Smooth muscle cell (in vitro differentiated cells): ENCODE measurements at regions not wholly inside any gene's neighbourhood (a gene's known extent, or its start where the extent isn't known, plus 50 kb on each side); places are given as distances from the start of the nearest gene placed in this dataset.

Source experiments
- DNase-seq: peaks from one replicate; lab custom pipeline; 2025; ENCODE audit not compliant: unreplicated experiment; lab: John Stamatoyannopoulos, UW
- H2AFZ ChIP-seq: fragments of 200-600 bp; sonication (generic); 2 replicates; pipeline ENCODE4 v1.6.0; 2016; ENCODE audit warnings: antibody characterized with exemption, low read depth, mild to moderate bottlenecking
- H3F3A ChIP-seq: fragments of 200-600 bp; sonication (generic); 2 replicates; pipeline ENCODE4 v1.6.0; 2017; ENCODE audit warnings: antibody characterized with exemption, low read depth
- H3K27ac ChIP-seq: fragments of 200-600 bp; sonication (generic); 2 replicates; pipeline ENCODE4 v1.5.1; 2016; ENCODE audit warnings: low read depth, mild to moderate bottlenecking
- H3K27me3 ChIP-seq: fragments of 200-600 bp; sonication (generic); 2 replicates; pipeline ENCODE4 v1.6.1; 2016; ENCODE audit warnings: low read depth, mild to moderate bottlenecking
- H3K36me3 ChIP-seq: fragments of 200-600 bp; sonication (generic); 2 replicates; pipeline ENCODE4 v1.5.1; 2016; ENCODE audit warnings: low read depth
- H3K4me1 ChIP-seq: fragments of 200-600 bp; sonication (generic); 2 replicates; pipeline ENCODE4 v1.5.1; 2016; ENCODE audit warnings: low read depth
- H3K4me2 ChIP-seq: fragments of 200-600 bp; sonication (generic); 2 replicates; pipeline ENCODE4 v1.6.0; 2016; ENCODE audit warnings: mild to moderate bottlenecking
- H3K4me3 ChIP-seq: fragments of 200-600 bp; sonication (generic); 2 replicates; pipeline ENCODE4 v1.5.1; 2016; ENCODE audit warnings: mild to moderate bottlenecking
- H3K79me2 ChIP-seq: fragments of 200-600 bp; sonication (generic); 2 replicates; pipeline ENCODE4 v1.6.0; 2016; ENCODE audit warnings: low read depth, mild to moderate bottlenecking
- H3K9ac ChIP-seq: fragments of 200-600 bp; sonication (generic); 2 replicates; pipeline ENCODE4 v1.6.0; 2016; ENCODE audit warnings: low read depth
- H3K9me3 ChIP-seq: fragments of 200-600 bp; sonication (generic); replicated peaks from 2 replicates; pipeline ENCODE4 v1.5.1; 2016; ENCODE audit warnings: low read depth
- H4K20me1 ChIP-seq: fragments of 200-600 bp; sonication (generic); 2 replicates; pipeline ENCODE4 v1.6.0; 2016; ENCODE audit warnings: low read depth
- WGBS: methylation state at CpG from one replicate; pipeline ENCODE4 v1.1.7; 2016; ENCODE audit warnings: low lambda C conversion rate; 5-methylcytosine and 5-hydroxymethylcytosine counted together
- TF ChIP-seq, protein P1 (sequence below): fragments of 200-600 bp; sonication (generic); IDR thresholded peaks from 2 replicates; pipeline ENCODE4 v1.5.1; 2017; ENCODE audit warnings: borderline replicate concordance, mild to moderate bottlenecking, antibody characterized with exemption; ENCODE audit not compliant: insufficient read depth, poor library complexity, severe bottlenecking

DNA sequence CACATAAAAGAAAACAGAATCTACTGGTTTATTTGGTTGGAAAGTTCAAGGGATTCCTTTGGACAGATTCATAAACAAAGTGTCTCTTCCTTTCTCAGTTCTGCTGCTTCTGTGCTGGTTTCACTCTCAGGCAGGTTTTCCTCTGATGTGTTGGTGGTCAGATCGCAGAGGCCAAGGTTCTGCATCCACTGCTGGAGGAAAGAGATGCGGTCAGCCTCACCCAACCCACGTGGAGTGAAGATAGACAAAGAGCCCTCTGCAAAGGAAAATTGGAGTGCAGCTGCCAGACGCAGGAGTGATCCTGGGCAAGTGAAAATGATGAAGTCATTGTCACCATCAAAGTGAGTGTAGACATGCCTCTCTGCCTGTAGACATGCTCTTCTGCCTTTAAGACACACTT is 352.0 kb downstream of the TSHZ3 start:
- Histone ChIP-seq H3F3A (no peaks in the 10 kb centered on the region), H3K79me2 (no peaks in the 10 kb centered on the region), H3K4me2 (no peak overlapping the region), H3K27me3 (no peaks in the 10 kb centered on the region), H3K9ac (no peak overlapping the region), H3K36me3 (no peaks in the 10 kb centered on the region), H3K9me3 (no peaks in the 10 kb centered on the region), H4K20me1 (no peaks in the 10 kb centered on the region), H3K4me1 (no peaks in the 10 kb centered on the region), H2AFZ (no peak overlapping the region), H3K4me3 (no peak overlapping the region), H3K27ac (no peak overlapping the region)
- TF ChIP-seq, protein P1, sequence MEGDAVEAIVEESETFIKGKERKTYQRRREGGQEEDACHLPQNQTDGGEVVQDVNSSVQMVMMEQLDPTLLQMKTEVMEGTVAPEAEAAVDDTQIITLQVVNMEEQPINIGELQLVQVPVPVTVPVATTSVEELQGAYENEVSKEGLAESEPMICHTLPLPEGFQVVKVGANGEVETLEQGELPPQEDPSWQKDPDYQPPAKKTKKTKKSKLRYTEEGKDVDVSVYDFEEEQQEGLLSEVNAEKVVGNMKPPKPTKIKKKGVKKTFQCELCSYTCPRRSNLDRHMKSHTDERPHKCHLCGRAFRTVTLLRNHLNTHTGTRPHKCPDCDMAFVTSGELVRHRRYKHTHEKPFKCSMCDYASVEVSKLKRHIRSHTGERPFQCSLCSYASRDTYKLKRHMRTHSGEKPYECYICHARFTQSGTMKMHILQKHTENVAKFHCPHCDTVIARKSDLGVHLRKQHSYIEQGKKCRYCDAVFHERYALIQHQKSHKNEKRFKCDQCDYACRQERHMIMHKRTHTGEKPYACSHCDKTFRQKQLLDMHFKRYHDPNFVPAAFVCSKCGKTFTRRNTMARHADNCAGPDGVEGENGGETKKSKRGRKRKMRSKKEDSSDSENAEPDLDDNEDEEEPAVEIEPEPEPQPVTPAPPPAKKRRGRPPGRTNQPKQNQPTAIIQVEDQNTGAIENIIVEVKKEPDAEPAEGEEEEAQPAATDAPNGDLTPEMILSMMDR: no peak
- no peak for DNase-seq
- 57% methylated on average over 4 of the region's 4 CpGs for WGBS

GRCh38 chr19:30978639-30979038 is 370.6 kb downstream of the TSHZ3 start:
- no peak overlapping the region for H3K4me2 ChIP-seq
- H3K4me3 ChIP-seq: no peak overlapping the region
- TF ChIP-seq, protein P1: no peak
- no peaks in the 10 kb centered on the region for H3K4me1 ChIP-seq
- H3K36me3 ChIP-seq: no peaks in the 10 kb centered on the region
- no peaks in the 10 kb centered on the region for H3K9me3 ChIP-seq
- no peak overlapping the region for H2AFZ ChIP-seq
- no peaks in the 10 kb centered on the region for H3K79me2 ChIP-seq
- 32% methylated on average over 4 of the region's 4 CpGs for WGBS
- H3F3A ChIP-seq: no peaks in the 10 kb centered on the region
- H3K27ac ChIP-seq: no peak overlapping the region
- peaks cover 16% of the 10 kb centered on the region for H3K27me3 ChIP-seq
- H4K20me1 ChIP-seq: no peaks in the 10 kb centered on the region
- no peak for DNase-seq
- H3K9ac ChIP-seq: no peak overlapping the region

DNA sequence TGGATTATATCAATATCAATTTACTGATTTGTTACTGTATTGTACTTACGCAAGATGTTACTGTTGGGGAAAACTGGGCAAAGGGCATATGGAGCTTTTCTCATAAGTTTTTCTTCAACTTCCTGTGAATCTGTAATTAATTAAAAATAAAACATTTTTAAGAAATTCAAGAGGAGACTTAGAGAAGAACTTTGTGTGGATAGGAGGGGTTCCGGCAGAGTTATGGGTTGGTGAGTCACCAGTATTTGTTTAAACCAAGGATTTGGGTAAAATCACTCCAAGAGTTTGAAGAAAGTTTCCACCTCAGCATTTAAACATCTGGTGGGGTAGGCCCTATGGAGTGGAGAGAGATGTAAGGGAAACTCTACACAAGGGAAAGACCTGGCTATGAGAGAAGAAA is 379.6 kb downstream of the TSHZ3 start:
- Histone ChIP-seq H2AFZ (no peak overlapping the region), H3K27me3 (no peaks in the 10 kb centered on the region), H3F3A (no peaks in the 10 kb centered on the region), H3K9me3 (no peaks in the 10 kb centered on the region), H4K20me1 (no peaks in the 10 kb centered on the region), H3K4me2 (no peak overlapping the region), H3K9ac (no peak overlapping the region), H3K27ac (no peak overlapping the region), H3K36me3 (no peaks in the 10 kb centered on the region), H3K4me1 (no peaks in the 10 kb centered on the region), H3K4me3 (no peak overlapping the region), H3K79me2 (no peaks in the 10 kb centered on the region)
- no peak for DNase-seq
- TF ChIP-seq, protein P1: no peak
- 50% methylated on average over 2 of the region's 2 CpGs for whole genome bisulfite sequencing

DNA sequence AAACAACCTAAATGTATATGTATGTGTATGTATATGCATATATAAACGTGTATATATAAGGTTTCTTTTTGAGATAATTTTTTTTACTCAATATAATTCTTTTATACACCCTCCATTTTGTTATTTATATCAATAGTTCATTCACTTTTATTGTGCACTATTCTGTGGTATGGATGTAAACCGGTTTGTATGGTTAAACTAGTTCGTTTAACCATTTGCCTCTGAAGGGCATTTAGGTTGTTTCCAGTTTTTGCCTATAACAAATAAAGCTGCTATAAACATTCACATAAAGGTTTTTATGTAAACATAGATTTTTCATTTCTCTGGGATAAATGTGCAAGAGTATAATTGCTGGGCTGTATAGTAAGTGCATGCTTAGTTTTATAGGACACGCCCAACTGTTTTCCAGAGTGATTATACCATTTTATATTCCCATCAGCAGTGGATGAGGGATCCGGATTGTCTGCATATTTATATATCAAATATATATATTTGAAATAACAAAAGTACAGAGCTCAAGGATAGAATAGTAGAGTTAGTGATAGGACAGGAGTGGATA is 380.3 kb downstream of the TSHZ3 start:
- H3K27ac ChIP-seq: no peak overlapping the region
- no peaks in the 10 kb centered on the region for H3K79me2 ChIP-seq
- TF ChIP-seq, protein P1: no peak
- H3K4me1 ChIP-seq: no peaks in the 10 kb centered on the region
- H2AFZ ChIP-seq: no peak overlapping the region
- no peak for DNase-seq
- no peaks in the 10 kb centered on the region for H3F3A ChIP-seq
- H3K27me3 ChIP-seq: no peaks in the 10 kb centered on the region
- no peak overlapping the region for H3K9ac ChIP-seq
- WGBS: 87% methylated on average over 5 of the region's 5 CpGs
- H3K4me3 ChIP-seq: no peak overlapping the region
- no peaks in the 10 kb centered on the region for H4K20me1 ChIP-seq
- H3K4me2 ChIP-seq: no peak overlapping the region
- H3K9me3 ChIP-seq: no peaks in the 10 kb centered on the region
- H3K36me3 ChIP-seq: no peaks in the 10 kb centered on the region
